ENCODE measurements at regions not wholly inside any gene's neighbourhood (a gene's known extent, or its start where the extent isn't known, plus 50 kb on each side); places are given as distances from the start of the nearest gene placed in this dataset.

DNA sequence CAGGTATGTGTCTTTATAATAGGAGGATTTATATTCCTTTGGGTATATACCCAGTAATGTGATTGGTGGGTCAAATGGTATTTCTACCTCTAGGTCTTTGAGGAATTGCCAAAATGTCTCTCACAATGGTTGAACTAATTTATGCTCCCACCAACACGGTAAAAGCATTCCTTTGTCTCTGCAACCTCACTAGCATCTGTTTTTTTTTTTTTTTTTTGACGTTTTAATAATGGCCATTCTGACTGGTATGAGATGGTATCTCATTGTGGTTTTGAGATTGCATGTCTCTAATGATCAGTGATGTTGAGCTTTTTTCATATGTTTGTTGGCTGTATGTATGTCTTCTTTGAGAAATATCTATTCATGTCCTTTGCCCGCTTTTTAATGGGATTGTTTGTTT is 144.9 kb upstream of the RGS17 start:
- no peak for DNase-seq (ENCODE audit: low read depth in 1 of 2, low spot score in 2 of 2)
- ChIA-PET CTCF (ENCODE audit: partially characterized antibody) (no interaction called here), POLR2A (ENCODE audit: partially characterized antibody) (no interaction called here)
- Histone ChIP-seq H2BK20ac (ENCODE audit: low read length) (no peak overlapping the region), H2AFZ (ENCODE audit: low read length) (no peak overlapping the region), H3K27me3 (replicated peaks in 1 of 4; ENCODE audit: control insufficient read depth in 3 of 4, extremely low read depth in 1 of 4, insufficient read depth in 3 of 4, low read length in 3 of 4) (no peaks in the 10 kb centered on the region), H3K9me3 (ENCODE audit: insufficient read depth in 2 of 2, low read depth in 1 of 2, low read length in 1 of 2) (no peaks in the 10 kb centered on the region), H3K23me2 (ENCODE audit: low read depth, low read length) (no peaks in the 10 kb centered on the region), H3K56ac (replicated peaks; ENCODE audit: insufficient read length, low read depth, low read length) (no peak overlapping the region), H2AK5ac (ENCODE audit: low read depth, low read length) (no peak overlapping the region), H3K79me2 (ENCODE audit: control insufficient read depth in 1 of 2, insufficient read depth in 2 of 2, low read length in 2 of 2) (no peaks in the 10 kb centered on the region), H4K91ac (replicated peaks; ENCODE audit: insufficient read length, low read length) (no peak overlapping the region), H3K14ac (ENCODE audit: insufficient read length) (no peak overlapping the region), H3K23ac (ENCODE audit: insufficient read length) (no peak overlapping the region), H4K8ac (ENCODE audit: extremely low read depth, insufficient read depth, low read length) (no peak overlapping the region), H2BK12ac (ENCODE audit: low read depth, low read length) (no peak overlapping the region), H3K9ac (replicated peaks in 1 of 4; ENCODE audit: extremely low read depth in 1 of 4, low read depth in 3 of 4, low read length in 3 of 4) (no peak overlapping the region), H3K18ac (ENCODE audit: extremely low read depth, low read length) (no peak overlapping the region), H2BK15ac (ENCODE audit: low read length) (no peak overlapping the region), H4K20me1 (replicated peaks in 1 of 2; ENCODE audit: control insufficient read depth in 1 of 2, insufficient read depth in 2 of 2, low read length in 2 of 2) (no peaks in the 10 kb centered on the region), H2BK120ac (replicated peaks; ENCODE audit: low read depth, low read length) (no peak overlapping the region), H3K4me2 (ENCODE audit: insufficient read depth in 1 of 2, low read depth in 2 of 2, low read length in 2 of 2) (no peak overlapping the region), H3K27ac (ENCODE audit: low read depth, low read length) (no peak overlapping the region), H3K4me1 (replicated peaks in 1 of 4; ENCODE audit: control insufficient read depth in 3 of 4, insufficient read depth in 4 of 4, low read length in 3 of 4) (no peaks in the 10 kb centered on the region), H4K5ac (ENCODE audit: insufficient read length, low read depth, low read length) (no peak overlapping the region), H3K36me3 (ENCODE audit: control insufficient read depth in 2 of 4, insufficient read depth in 4 of 4, low read length in 3 of 4) (no peaks in the 10 kb centered on the region), H3K79me1 (ENCODE audit: low read depth, low read length) (no peaks in the 10 kb centered on the region), H3K4ac (replicated peaks; ENCODE audit: insufficient read length, low read depth, low read length) (no peak overlapping the region), H2BK5ac (ENCODE audit: low read depth, low read length) (no peak overlapping the region), H3K4me3 (ENCODE audit: extremely low read depth in 1 of 4, insufficient read depth in 2 of 4, low read depth in 3 of 4, low read length in 4 of 4) (no peak overlapping the region)
- no peak for TF ChIP-seq NANOG (IDR thresholded peaks at IDR 0.05; ENCODE audit: insufficient read depth, low read depth, low read length, poor library complexity, severe bottlenecking)
- no peak for TF ChIP-seq HDAC2 (IDR thresholded peaks at IDR 0.05; ENCODE audit: borderline replicate concordance in 1 of 2, low read depth in 2 of 2, low read length in 2 of 2)
- TF ChIP-seq ASH2L (IDR thresholded peaks at IDR 0.05; ENCODE audit: low read length) = no peak
- TF ChIP-seq RNF2 (IDR thresholded peaks at IDR 0.05; ENCODE audit: borderline replicate concordance, low read depth, low read length, missing control alignments, poor library complexity, severe bottlenecking) = no peak
- TF ChIP-seq JUN (IDR thresholded peaks at IDR 0.05; ENCODE audit: low read depth, low read length) = no peak
- no peak for TF ChIP-seq RBBP5 (IDR thresholded peaks at IDR 0.05; ENCODE audit: borderline replicate concordance, low read depth, low read length)
- TF ChIP-seq GABPA (IDR thresholded peaks at IDR 0.05; ENCODE audit: borderline replicate concordance, insufficient read depth, low read length) = no peak
- no peak for TF ChIP-seq BRCA1 (IDR thresholded peaks at IDR 0.05; ENCODE audit: low read depth, low read length)
- TF ChIP-seq SP1 (IDR thresholded peaks at IDR 0.05; ENCODE audit: low read depth, low read length) = no peak
- FAIRE-seq = no peak
- 81% methylated on average over 3 of the region's 3 CpGs; no CpG with 5 or more reads in 1 of the 2 experiments for WGBS, 2 experiments (ENCODE audit: extremely low coverage in 1 of 2, insufficient coverage in 1 of 2, insufficient read length in 1 of 2, insufficient replicate concordance in 2 of 2, low coverage in 1 of 2, low lambda C conversion rate in 2 of 2, missing lambda C conversion rate in 1 of 2)
